DMS53 treated with DMSO at 0.1 percent for 48 hours (cell line): ENCODE measurements at regions not wholly inside any gene's neighbourhood (a gene's known extent, or its start where the extent isn't known, plus 50 kb on each side); places are given as distances from the start of the nearest gene placed in this dataset.
"Not testable (repeated sequence)": the region's sequence is repeated elsewhere in the genome, so short reads cannot be mapped to it uniquely, and the experiment has no call there.

Source experiments
- DNase-seq: peaks from one replicate; lab custom pipeline; 2025; ENCODE audit not compliant: unreplicated experiment; lab: John Stamatoyannopoulos, UW

GRCh38 chr7:13124629-13125028 lies 437.2 kb downstream of the ARL4A start:
- DNase-seq: not testable (repeated sequence)

DNA sequence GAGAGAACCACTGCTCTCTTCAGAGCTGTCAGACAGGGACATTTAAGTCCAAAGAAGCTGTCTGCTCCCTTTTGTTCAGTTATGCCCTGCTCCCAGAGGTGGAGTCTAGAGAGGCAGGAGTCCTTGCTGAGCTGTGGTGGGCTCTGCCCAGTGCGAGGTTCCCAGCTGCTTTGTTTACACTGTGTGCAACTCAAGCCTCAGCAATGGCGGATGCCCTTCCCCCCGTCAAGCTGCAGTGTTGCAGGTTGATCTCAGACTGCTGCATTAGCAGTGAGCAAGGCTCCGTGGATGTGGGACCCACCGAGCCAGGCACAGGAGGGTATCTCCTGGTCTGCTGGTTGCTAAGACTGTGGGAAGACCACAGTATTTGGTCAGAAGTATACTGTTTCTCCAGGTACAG lies 438.9 kb downstream of the ARL4A start:
- no peak for DNase-seq

DNA sequence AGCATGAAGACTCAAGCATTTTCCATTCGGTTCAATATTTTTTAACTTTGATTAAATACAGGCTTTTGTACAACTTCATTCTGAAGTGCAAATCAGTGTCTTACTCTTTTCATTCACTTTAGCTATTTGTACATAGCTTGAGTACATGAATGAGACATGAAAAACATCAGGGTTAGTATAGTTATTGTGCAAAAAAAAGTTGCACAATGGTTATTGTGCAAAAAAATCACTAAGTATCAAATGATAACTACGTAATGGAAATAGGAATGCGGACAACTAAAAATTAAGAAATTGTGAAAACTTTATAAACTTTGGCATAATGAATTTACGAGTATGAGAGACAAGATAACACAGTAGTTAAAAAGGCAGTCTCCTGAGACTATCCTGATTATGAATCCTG lies 442.9 kb downstream of the ARL4A start:
- DNase-seq: no peak

GRCh38 chr7:13130906-13131305 lies 443.5 kb downstream of the ARL4A start:
- not testable (repeated sequence) for DNase-seq

DNA sequence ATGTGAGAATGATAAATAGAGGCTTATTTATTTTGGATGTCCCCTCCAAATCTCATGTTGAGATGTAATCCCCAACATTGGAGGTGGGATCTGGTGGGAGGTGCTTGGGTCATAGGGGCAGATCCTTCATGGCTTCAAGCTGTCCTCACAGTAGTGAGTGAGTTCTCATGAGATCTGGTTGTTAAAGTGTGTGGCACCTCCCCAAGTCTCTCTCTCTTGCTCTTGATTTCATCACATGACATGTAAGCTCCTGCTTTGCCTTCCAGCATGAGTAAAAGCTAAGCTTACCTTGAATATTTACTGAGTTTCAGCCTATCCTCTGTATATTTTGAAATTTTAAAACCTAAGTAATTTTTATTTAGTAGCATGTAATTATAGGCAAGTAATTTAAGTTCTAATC lies 444.9 kb downstream of the ARL4A start:
- DNase-seq: no peak

DNA sequence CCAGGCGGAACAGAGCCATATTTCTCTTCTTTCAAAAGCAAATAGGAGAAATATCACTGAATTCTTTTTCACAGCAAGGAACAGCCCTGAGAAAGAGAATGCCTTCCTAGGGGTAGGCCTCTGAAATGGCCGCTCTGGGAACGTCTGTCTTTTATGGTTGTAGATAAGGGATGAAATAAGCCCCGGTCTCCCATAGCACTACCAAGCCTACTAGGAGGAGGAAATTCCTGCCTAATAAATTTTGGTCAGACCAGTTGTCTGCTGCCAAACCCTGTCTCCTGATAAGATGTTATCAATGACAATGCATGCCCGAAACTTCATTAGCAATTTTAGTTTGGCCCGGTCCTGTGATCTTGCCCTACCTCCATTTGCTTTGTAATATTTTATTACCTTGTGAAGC lies 448.9 kb downstream of the ARL4A start:
- DNase-seq: not testable (repeated sequence)

DNA sequence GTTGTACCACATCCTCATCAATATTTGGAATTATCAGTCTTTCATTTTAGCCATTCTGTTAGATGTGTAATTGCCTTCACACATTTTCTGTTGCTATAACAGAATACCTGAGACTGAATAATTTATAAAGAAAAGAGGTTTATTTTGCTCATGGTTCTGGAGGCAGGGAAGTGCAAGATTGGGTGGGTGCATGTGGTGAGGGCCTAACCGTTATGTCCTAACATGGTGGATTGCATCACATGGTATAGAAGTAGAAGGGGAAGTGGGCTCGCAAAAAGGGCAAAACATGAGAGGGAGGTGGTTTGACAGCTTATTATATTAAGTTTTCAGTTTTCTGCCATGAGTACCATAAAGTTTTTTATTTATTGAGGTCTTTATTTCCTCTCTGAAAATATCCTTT lies 452.0 kb downstream of the ARL4A start:
- DNase-seq: no peak

- no peak for DNase-seq
Measured at GRCh38 chr7:13144673-13145072, 457.2 kb downstream of the ARL4A start.

DNA sequence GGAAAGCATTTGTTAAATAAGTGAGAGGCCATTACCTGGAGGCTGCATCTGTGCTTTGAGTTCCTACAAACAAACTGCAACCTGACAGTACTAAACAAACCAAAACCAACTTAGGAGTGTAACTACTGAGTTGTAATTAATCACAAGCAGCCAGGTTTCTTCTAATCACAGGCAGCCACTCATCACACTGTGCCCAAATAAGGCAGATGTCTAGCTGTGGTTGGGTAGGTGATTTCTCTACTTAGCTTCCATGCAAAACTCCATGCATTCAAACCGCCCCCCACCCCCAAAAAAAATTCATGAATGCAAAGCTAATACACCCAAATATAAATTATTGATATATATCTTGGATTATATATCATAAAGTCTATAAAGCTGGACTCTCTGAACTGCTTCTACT lies 461.1 kb downstream of the ARL4A start:
- no peak for DNase-seq

- no peak for DNase-seq
Measured at GRCh38 chr7:13151978-13152377, 464.5 kb downstream of the ARL4A start.

GRCh38 chr7:13152755-13153154 lies 465.3 kb downstream of the ARL4A start:
- no peak for DNase-seq

DNA sequence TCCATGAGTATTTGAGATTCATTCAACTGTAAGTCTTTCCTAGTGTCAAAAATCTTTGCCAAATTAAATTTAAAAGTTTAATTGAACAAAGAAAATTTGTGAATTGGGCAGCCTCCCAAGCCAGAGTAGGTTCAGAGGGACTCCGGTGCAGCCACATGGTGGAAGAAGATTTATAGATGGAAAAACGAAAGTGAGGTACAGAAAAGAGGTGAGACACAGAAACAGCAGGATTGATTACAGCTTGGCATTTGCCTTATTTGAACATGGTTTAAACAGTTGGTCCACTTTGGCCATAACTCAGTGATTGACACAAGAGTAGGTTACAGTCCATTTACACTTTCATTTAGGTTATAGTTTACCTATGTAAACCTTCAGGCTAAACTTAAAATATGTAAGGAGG lies 465.8 kb downstream of the ARL4A start:
- no peak for DNase-seq

DNA sequence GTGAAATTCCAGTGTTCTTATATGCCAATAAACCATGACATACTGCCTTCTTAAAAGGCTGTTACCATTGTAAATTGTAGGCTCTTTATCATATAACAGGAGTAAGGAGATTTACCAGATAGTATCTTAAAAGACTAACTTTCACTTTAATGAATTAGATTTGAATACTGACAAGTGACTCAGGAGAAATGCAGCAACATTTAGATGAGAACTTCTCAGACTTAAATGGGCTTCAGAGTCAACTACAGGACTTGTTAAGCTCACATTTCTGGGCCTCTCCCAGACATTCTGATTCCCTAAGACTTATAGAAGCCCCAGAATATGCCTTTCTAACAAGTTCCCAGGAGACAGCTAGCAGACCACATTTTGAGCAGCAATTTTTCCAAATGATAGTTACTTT lies 466.3 kb downstream of the ARL4A start:
- no peak for DNase-seq

- no peak for DNase-seq
Measured at GRCh38 chr7:13155188-13155587, 467.8 kb downstream of the ARL4A start.

GRCh38 chr7:13159003-13159402 lies 471.6 kb downstream of the ARL4A start:
- no peak for DNase-seq

GRCh38 chr7:13159467-13160184 lies 472.2 kb downstream of the ARL4A start:
- no peak for DNase-seq

DNA sequence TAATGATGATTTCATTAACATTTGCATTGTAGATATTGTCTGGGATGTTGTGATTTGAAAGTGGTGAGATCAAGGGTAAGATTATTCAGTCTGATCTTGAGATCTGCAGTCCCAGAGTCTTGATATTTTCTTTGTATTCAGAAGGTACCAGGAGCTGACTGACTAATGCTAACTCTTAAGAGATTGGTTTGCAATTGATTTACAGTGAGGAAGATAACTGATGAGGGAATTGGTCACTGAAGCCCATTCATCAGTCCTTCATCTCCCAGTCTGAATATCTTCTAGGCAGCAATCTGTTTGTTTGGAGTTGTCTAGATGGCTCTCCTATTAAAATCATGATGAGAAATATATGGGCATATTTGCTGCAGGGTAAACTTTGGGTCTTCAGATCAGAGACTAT lies 473.7 kb downstream of the ARL4A start:
- DNase-seq: no peak

DNA sequence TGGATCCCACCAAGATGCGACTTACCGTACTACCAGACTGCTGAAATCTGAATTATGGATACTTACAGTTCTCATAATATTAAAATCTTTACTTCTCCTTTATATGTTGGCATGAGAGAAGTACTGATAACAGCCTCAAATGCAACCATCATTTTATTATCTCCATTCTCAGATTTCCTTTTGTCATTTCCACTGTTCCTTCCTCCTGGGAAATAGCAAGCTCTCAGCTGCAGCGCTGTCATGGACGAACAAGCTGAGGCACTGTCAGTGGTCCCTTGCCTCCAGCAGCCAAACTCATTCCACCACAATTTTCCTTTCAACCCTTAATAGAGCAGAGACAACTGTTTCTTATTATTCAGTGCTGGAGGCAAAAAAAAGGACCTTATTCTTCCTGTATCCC lies 478.4 kb downstream of the ARL4A start:
- no peak for DNase-seq

DNA sequence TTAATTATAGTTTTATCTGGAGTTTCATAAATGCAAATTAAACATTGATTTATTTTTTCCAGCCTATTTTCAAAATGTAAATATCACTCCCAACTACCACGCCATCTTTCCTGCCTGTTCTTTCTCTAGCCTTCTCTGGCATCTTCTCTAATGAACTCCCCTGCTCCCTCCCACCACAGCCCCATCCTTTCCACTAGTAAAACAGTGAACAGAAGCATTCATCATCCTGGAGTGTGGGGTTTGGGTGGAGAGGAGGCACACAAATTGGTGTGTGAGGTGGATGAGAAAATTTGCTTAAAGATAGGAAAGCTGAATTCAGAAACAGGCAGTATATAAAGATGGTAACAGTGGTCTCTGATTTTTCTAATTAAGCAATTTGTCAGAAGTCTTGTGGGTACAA lies 479.4 kb downstream of the ARL4A start:
- DNase-seq: no peak

GRCh38 chr7:13169356-13169755 lies 481.9 kb downstream of the ARL4A start:
- DNase-seq: no peak

DNA sequence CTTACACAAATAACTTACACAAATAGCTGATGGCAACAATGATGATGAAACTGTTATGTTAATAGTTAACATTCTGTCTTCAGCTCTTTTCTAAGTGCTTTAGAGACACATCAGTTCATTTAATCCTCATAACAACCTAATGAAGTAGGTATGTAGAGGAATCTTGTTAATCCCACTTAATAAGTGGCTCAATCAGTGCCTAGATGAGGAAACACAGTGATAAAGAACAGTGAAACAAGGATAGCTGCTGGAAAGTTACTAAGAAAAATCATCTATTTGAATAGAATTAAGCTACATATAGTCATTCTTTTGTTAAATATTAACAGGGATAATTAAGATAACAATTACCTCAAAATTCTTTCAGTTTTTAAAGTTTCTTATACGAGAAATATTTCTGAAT lies 487.6 kb downstream of the ARL4A start:
- no peak for DNase-seq

DNA sequence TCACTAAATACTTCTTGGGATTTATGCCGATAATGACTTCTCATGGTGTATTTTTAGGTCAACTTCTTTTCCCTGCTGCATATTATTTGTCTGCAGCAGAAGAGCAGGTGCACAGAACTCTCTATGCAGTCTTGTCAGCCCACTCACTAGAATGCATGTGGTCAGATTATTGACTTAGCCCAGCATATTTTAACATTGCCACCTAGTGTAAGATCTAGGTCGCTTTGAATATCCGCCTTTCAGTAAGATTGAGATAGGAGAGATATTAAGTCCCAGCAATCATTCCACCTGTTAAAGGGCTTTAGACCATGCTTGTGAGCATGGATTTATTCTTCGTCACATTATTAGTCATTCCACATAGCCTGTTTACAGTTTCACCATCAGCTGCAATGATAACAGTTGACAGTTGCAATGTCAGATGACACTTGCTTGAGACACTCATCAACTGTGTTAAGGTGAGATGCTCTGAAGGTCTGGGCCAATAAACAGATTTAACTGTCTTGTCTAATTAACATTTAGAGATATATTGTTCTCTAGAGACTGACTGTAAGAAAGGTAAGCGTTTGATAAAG lies 491.7 kb downstream of the ARL4A start:
- peak; percentile 49 for DNase-seq
